ENCODE measurements at regions not wholly inside any gene's neighbourhood (a gene's known extent, or its start where the extent isn't known, plus 50 kb on each side); places are given as distances from the start of the nearest gene placed in this dataset.
A peak's percentile ranks its signal among the peaks of the same experiment; 100 is the strongest.
"Not testable (repeated sequence)": the region's sequence is repeated elsewhere in the genome, so short reads cannot be mapped to it uniquely, and the experiment has no call there.

GRCh38 chr22:25417826-25418225 lies 146.6 kb upstream of the GRK3 start:
- not testable (repeated sequence) for DNase-seq

GRCh38 chr22:25419247-25420113 lies 145.0 kb upstream of the GRK3 start:
- peak in 1 of 2 donors; percentile 41 for DNase-seq

GRCh38 chr22:25420114-25420441 lies 144.4 kb upstream of the GRK3 start:
- not testable (repeated sequence) for DNase-seq

- DNase-seq = no peak
Observed at GRCh38 chr22:25420471-25420924, 144.0 kb upstream of the GRK3 start.

GRCh38 chr22:25420925-25421904 lies 143.3 kb upstream of the GRK3 start:
- DNase-seq = no peak

- not testable (repeated sequence) for DNase-seq
Observed at GRCh38 chr22:25426530-25427308, 137.8 kb upstream of the GRK3 start.

GRCh38 chr22:25431637-25432342 lies 132.7 kb upstream of the GRK3 start:
- not testable (repeated sequence) for DNase-seq

- not testable (repeated sequence) for DNase-seq
Observed at GRCh38 chr22:25433381-25433970, 131.0 kb upstream of the GRK3 start.

GRCh38 chr22:25437414-25438160 lies 126.9 kb upstream of the GRK3 start:
- DNase-seq = no peak

GRCh38 chr22:25447067-25447685 lies 117.3 kb upstream of the GRK3 start:
- no peak for DNase-seq

GRCh38 chr22:25447686-25448434 lies 116.6 kb upstream of the GRK3 start:
- peak; percentile 76 to 85 for DNase-seq

GRCh38 chr22:25448435-25449051 lies 115.9 kb upstream of the GRK3 start:
- no peak for DNase-seq

GRCh38 chr22:25449781-25450317 lies 114.6 kb upstream of the GRK3 start:
- no peak for DNase-seq

GRCh38 chr22:25451480-25452114 lies 112.9 kb upstream of the GRK3 start:
- DNase-seq = no peak

- no peak for DNase-seq
Observed at GRCh38 chr22:25452116-25452700, 112.3 kb upstream of the GRK3 start.

GRCh38 chr22:25453058-25453457 lies 111.4 kb upstream of the GRK3 start:
- DNase-seq = no peak

GRCh38 chr22:25453557-25453956 lies 110.9 kb upstream of the GRK3 start:
- no peak for DNase-seq
